ENCODE measurements at regions not wholly inside any gene's neighbourhood (a gene's known extent, or its start where the extent isn't known, plus 50 kb on each side); places are given as distances from the start of the nearest gene placed in this dataset.

DNA sequence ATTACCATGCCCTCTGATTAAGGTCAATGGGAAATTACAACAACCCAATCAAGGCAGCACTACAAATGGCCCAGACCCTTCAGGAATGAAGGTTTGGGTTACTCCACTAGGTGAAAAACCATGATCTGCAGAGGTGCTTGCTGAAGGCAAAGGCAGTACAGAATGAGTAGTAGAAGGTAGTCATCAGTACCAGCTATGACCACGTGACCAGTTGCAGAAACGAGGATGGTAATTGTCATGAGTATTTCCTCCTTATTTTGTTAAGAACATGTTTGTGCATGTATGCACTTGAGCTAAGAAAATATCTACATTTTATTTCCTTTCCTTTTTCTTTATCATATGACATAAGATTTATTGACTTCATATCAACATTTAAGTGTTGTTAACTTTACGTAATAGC is 607.1 kb downstream of the KCNT2 start:
- DNase-seq, result no peak

DNA sequence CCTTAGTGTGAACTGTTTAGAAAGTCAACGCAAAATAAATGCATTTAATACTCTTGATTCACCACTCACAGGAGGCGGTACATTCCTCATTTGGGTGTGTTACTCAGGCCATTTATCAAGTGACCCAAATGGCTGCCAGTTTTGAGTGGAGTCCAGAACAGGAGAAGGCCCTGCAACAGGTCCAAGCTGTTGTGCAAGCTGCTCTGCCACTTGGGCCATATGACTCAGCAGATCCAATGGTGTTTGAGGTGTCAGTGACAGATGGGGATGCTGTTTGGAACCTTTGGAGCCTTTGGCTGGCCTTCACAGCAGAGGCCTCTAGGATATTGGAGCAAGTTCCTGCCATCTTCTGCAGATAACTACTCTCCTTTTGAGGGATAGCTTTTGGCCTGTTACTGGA is 609.2 kb downstream of the KCNT2 start:
- DNase-seq, result no peak

- peak; percentile 30 for DNase-seq
These were observed 626.6 kb downstream of the KCNT2 start for GRCh38 chr1:195981448-195982139.

DNA sequence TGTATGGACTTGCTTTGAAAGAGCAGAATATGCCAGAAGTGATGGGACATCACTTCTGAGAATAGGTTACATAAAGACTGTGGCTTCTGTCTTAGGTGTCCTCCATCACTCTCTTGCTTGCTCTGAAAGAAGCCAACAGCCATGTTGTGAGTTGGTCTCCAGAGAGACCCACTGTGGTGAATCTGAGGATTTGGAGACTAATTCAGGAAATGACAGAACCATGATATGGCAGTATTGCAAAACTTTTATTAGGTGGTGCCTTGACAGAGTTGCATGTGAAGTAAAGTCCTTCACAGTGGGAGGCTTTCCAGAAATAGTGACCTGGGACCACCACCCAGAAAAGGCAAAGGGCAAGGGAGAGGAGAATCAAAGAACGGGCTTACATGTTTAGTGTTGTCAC is 628.6 kb downstream of the KCNT2 start:
- DNase-seq, result peak; percentile 8

- DNase-seq, result no peak
These were observed 634.8 kb downstream of the KCNT2 start for GRCh38 chr1:195973311-195973904.

- no peak for DNase-seq
These were observed 636.7 kb downstream of the KCNT2 start for GRCh38 chr1:195971589-195971988.

DNA sequence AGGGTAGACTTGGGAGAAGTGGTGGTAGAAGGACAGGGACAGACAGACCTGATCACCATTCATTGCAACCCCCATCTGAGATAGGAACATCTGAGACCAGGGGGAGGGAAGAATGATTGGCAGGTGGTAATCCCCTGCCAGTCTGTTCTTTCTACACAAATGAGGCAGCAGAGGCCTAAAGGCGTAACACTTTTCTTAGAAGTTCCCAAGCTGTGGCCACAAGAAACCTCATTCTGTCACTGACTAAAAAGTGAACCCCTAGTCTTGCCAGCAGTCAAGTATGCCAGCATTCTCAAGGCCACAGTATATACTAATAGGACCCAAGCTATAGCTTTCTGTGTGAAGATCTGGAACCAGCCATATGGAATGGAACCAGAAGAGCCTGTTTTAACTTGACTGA is 638.0 kb downstream of the KCNT2 start:
- DNase-seq, result no peak

DNA sequence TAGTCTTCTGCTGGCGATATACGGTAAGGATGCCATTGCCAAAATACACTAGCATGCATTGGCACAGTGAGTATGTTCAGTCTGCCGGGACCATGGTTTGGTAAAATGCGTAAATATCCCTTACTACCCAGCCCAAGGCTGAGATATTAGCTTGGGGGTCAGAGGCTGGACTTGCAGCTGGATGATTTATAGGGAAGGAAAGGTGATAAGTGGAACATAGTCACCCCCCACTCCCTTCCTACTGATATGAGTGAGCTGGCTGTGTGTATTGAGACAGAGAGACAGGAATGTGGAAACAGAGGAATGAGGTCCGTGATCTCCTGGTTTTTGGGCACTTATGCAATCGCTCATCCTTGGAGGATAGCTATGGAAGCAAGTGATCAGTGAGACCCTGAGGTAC is 642.8 kb downstream of the KCNT2 start:
- DNase-seq, result no peak

- no peak for DNase-seq
These were observed 643.2 kb downstream of the KCNT2 start for GRCh38 chr1:195965036-195965435.

- no peak for DNase-seq
These were observed 643.7 kb downstream of the KCNT2 start for GRCh38 chr1:195964516-195964915.

DNA sequence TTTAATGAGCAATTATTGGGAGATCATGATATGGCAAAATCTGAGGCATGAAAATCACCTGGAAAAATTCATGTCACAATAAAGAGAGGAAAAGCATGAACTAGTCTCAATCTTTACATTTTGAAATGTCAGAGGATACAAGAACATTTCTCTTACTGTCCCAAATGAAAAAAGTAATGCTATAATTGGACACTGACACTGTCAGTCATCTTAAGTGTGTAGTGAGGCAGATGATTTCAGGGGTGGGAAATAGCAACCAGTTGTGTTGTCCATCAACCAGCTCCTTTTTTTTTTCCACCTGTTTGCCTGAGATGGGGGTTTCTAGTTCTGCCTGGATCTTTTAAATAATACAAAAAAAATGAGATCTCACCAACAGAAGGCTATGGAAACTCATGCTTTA is 646.2 kb downstream of the KCNT2 start:
- DNase-seq, result no peak

DNA sequence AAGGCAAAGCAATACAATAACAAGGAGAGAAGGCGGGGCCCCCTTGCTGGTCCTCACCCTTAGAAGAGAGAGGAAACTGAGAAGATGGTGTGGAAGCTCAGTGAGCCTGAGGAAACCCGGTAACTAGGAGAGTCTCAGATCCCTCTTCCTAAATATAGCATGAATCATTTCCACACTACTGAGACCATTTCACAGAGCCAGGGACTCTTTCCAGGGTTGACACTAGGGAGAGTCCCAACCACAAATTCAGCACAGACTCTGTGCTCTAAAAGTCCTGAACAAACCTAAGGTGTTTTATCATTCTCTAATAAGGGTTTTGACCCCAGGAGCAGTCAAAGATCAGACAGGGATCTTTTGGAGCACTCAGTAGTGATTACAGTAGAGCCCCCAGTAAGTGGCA is 647.7 kb downstream of the KCNT2 start:
- DNase-seq, result no peak

DNA sequence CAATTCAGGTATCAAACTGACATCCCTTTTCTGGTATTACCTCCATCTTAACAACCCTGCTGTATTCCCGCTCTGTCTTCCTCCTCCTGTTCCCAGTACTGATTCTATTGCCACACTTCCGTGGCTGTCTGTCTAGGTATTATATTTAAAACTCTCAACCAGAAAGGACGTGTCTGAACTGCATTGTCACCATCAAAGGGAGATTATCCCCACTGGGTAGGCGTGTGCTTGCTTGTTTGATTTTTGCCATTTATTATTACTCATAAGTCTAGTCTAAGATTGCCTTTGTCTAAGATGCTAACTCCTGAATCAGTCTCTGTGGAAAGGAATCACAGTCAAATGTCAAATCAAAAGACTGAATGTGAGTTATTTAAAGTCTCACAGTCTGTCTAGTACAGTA is 650.1 kb downstream of the KCNT2 start:
- DNase-seq, result no peak

DNA sequence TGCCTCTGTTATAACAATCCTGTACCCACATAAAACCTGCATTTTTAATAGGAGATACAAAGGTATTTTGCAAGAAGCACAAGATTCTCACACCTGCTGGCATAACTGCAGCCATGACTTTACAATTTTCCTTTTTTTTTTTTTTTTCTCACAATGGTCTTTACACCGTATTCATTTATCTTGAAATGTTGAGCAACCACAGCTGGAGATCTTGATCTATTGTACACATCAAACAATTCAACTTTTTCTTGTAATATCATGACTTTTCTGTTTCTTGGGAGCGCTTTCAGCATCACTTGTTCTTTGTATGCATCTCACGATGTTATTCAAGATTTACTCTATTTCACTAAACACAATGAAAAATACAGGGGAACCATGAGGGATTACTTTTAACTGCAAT is 651.4 kb downstream of the KCNT2 start:
- DNase-seq, result no peak

DNA sequence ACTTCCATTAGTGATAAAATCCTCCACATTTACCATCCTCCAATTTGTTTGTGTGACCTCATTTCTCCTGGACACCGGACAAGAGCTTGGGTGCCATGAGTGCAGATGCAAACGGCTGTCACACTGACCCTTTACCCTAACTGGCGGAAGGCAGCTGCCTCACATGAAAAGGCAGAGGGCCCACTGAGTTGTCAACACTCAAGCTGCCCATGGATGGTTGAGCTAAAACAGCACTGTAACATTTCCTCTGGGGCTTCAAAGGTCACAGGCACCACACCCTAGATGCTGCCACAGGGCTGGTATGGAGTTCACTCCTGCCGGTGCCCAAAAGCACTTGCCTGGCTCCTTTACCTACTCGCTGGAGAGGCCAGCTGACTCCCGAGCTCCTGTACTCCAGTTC is 653.4 kb downstream of the KCNT2 start:
- DNase-seq, result no peak

DNA sequence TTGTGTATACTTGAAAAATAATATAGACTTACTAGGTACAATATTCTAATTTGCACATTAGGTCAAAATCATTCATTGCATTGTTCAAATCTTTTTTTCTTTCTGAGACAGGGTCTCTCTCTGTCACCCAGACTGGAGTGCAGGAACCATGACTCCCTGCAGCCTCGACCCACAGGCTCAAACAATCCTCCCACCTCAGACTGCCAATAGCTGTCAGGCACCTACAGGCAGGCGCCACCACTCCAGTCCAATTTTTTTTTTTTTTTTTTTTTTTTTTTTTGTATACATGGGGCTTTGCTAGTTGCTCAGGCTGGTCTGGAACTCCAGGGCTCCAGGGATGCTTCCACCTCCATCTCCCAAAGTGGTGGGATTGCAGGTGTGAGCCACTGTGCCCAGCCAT is 656.9 kb downstream of the KCNT2 start:
- DNase-seq, result no peak

GRCh38 chr1:195948123-195948895 is 659.9 kb downstream of the KCNT2 start:
- DNase-seq, result no peak

DNA sequence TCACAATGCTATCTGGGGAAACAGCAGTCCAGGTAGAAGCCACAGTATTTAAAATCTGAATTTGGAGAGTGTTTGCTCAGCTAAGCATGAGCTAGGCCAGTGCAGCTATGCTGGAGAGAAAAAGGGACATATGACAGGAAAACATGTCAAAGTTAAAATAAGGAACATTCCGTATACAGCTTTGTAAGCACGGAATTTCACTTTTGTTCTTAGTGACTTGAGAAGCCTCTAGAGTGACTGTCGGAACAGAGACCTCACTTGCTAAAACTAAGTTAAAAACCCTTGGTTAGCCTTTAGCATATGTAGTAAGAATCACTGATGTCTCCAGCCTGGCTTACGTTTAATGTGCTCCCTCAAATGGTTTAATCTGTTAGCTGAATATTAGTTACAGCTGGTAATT is 661.7 kb downstream of the KCNT2 start:
- DNase-seq, result no peak

DNA sequence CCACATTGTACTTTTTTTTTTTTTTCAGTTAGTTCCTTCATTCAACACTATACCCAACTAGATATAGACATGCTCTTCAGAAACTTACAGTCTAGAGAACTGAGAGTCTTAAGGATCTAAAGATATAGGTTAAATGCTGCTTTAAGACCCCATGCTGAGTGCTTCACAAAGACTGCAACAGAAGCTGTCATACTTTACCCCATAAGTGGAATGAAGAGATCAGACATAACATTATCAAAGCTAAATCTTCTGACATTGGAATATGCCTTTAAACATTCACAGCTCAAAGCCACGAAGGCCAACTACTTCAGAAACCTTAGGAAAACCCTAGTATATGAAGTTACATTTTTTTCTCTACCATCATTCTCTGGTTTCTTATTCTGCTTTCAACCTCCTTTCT is 666.4 kb downstream of the KCNT2 start:
- DNase-seq, result no peak

DNA sequence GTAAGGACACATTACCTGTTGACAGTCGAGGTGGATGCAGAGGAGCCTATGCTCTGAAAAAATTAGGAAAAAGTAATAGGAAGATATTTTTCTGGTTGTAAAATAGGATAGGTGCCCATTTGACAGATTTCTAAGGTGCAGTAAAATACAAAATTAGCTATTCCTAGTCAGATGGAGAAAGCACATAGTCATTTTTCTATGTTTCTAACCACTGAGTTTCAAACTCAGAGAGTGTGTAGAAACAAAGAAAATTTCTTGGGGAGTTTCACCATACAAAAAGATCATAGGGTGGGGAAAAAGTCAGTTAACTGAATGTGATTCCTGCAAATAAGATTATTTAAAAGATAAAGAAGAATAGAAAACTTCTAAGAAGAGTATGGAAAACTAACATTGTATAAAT is 666.9 kb downstream of the KCNT2 start:
- DNase-seq, result no peak

- no peak for DNase-seq
These were observed 668.4 kb downstream of the KCNT2 start for GRCh38 chr1:195939844-195940243.

- no peak for DNase-seq
These were observed 673.3 kb downstream of the KCNT2 start for GRCh38 chr1:195934817-195935553.

GRCh38 chr1:195933835-195934234 is 674.4 kb downstream of the KCNT2 start:
- no peak for DNase-seq

All from fibroblast of skin of back (primary cell).